GM23338 (cell line): ENCODE measurements at regions not wholly inside any gene's neighbourhood (a gene's known extent, or its start where the extent isn't known, plus 50 kb on each side); places are given as distances from the start of the nearest gene placed in this dataset.

Experiments used
- ATAC-seq: fragments of 200-7000 bp; cut with Tn5 transposase; 3 replicates; pipeline ENCODE4 v1.9.1; 2020
- DNase-seq: peaks from one replicate; pipeline ENCODE4 v3.0.0-alpha.2; 2015; ENCODE audit warnings: low spot score
- H2AFZ ChIP-seq: fragments of 200-600 bp; sonication (generic); 2 replicates; pipeline ENCODE4 v1.8.0; 2016; ENCODE audit warnings: antibody characterized with exemption, mild to moderate bottlenecking, moderate library complexity
- H3F3A ChIP-seq: fragments of 200-600 bp; sonication (generic); replicated peaks from 2 replicates; pipeline ENCODE4 v1.8.0; 2017; ENCODE audit warnings: antibody characterized with exemption, mixed run types, low read depth
- H3K27ac ChIP-seq: fragments of 200-600 bp; sonication (generic); 2 replicates; pipeline ENCODE4 v1.6.1; 2016; ENCODE audit warnings: low read depth
- H3K27me3 ChIP-seq: fragments of 200-600 bp; sonication (generic); 2 replicates; pipeline ENCODE4 v1.8.0; 2016; ENCODE audit warnings: mild to moderate bottlenecking, mixed run types, moderate library complexity; ENCODE audit not compliant: insufficient read depth
- H3K36me3 ChIP-seq: fragments of 200-600 bp; sonication (generic); 2 replicates; pipeline ENCODE4 v1.8.0; 2016; ENCODE audit warnings: mild to moderate bottlenecking; ENCODE audit not compliant: insufficient read depth
- H3K4me1 ChIP-seq: fragments of 200-600 bp; sonication (generic); 2 replicates; pipeline ENCODE4 v1.8.0; 2016; ENCODE audit warnings: mild to moderate bottlenecking, moderate library complexity; ENCODE audit not compliant: insufficient read depth
- H3K4me2 ChIP-seq: fragments of 200-600 bp; sonication (generic); 2 replicates; pipeline ENCODE4 v1.7.1; 2017; ENCODE audit warnings: mixed run types
- H3K4me3 ChIP-seq: fragments of 200-600 bp; sonication (generic); 2 replicates; pipeline ENCODE4 v1.6.1; 2016; ENCODE audit warnings: mixed run types
- H3K79me2 ChIP-seq: fragments of 200-600 bp; sonication (generic); replicated peaks from 2 replicates; pipeline ENCODE4 v1.8.0; 2017; ENCODE audit warnings: mild to moderate bottlenecking; ENCODE audit not compliant: insufficient read depth
- H3K9me2 ChIP-seq: fragments of 200-600 bp; sonication (generic); 2 replicates; pipeline ENCODE4 v1.8.0; 2017; ENCODE audit not compliant: insufficient read depth
- H4K20me1 ChIP-seq: fragments of 200-600 bp; sonication (generic); replicated peaks from 2 replicates; pipeline ENCODE4 v1.8.0; 2017; ENCODE audit warnings: mild to moderate bottlenecking; ENCODE audit not compliant: insufficient read depth
- H3K27ac Mint-ChIP-seq: 2 replicates; pipeline ENCODE4 v1.8.0; 2020; ENCODE audit warnings: inconsistent platforms, mild to moderate bottlenecking, moderate library complexity, mixed read lengths
- H3K27me3 Mint-ChIP-seq: 3 replicates; pipeline ENCODE4 v1.8.0; 2022; ENCODE audit warnings: low read depth, mild to moderate bottlenecking, moderate library complexity, mixed read lengths, inconsistent platforms; ENCODE audit not compliant: insufficient read depth, poor library complexity
- H3K36me3 Mint-ChIP-seq: 3 replicates; pipeline ENCODE4 v1.8.0; 2021; ENCODE audit warnings: low read depth, mild to moderate bottlenecking, inconsistent platforms, moderate library complexity, mixed read lengths
- H3K4me1 Mint-ChIP-seq: 3 replicates; pipeline ENCODE4 v1.8.0; 2020; ENCODE audit warnings: mild to moderate bottlenecking, inconsistent platforms, mixed read lengths
- H3K4me3 Mint-ChIP-seq: 3 replicates; pipeline ENCODE4 v1.8.0; 2021; ENCODE audit warnings: moderate library complexity, mild to moderate bottlenecking, inconsistent platforms, mixed read lengths
- H3K9me3 Mint-ChIP-seq: 3 replicates; pipeline ENCODE4 v1.8.0; 2020; ENCODE audit warnings: moderate library complexity, mild to moderate bottlenecking, inconsistent platforms, mixed read lengths
- CREB1 ChIP-seq: fragments of 250-450 bp; sonication (Bioruptor Pico); IDR thresholded peaks from 2 replicates; pipeline ENCODE4 v1.5.0; 2020; ENCODE audit warnings: low read depth, mild to moderate bottlenecking, moderate library complexity
- CTCF ChIP-seq, 2 experiments: fragments of 200-600 bp in 1 of 2; sonication (generic) in 1 of 2; conservative IDR thresholded peaks; 2 replicates each; pipeline versions ENCODE4 v1.5.1 to v1.6.1; 2016 to 2017; ENCODE audit warnings: antibody characterized with exemption in 2 of 2, low read depth in 2 of 2, mild to moderate bottlenecking in 2 of 2, moderate library complexity in 1 of 2
- ETS1 ChIP-seq: IDR thresholded peaks from 2 replicates; pipeline ENCODE4 v1.6.1; 2016; ENCODE audit warnings: antibody characterized with exemption
- EZH2 ChIP-seq: fragments of 200-600 bp; sonication (generic); IDR thresholded peaks from one replicate; pipeline ENCODE4 v1.8.0; 2017; ENCODE audit warnings: antibody characterized with exemption, mild to moderate bottlenecking, low read depth; ENCODE audit not compliant: unreplicated experiment
- EZH2phosphoT487 ChIP-seq: fragments of 200-600 bp; sonication (generic); IDR thresholded peaks from one replicate; pipeline ENCODE4 v1.8.1; 2018; ENCODE audit warnings: antibody characterized with exemption; ENCODE audit not compliant: unreplicated experiment
- JUNB ChIP-seq: IDR thresholded peaks from one replicate; pipeline ENCODE4 v1.6.1; 2016; ENCODE audit warnings: antibody characterized with exemption; ENCODE audit not compliant: unreplicated experiment
- NANOG ChIP-seq: IDR thresholded peaks from 2 replicates; pipeline ENCODE4 v1.6.1; 2016; ENCODE audit warnings: antibody characterized with exemption, borderline replicate concordance
- REST ChIP-seq: IDR thresholded peaks from one replicate; pipeline ENCODE4 v1.6.1; 2018; ENCODE audit warnings: antibody characterized with exemption; ENCODE audit not compliant: unreplicated experiment

- no peak for TF ChIP-seq REST
- TF ChIP-seq EZH2 = no peak
- TF ChIP-seq CTCF (conservative IDR thresholded peaks at IDR 0.05; ENCODE audit: low read depth in 2 of 2) = no peak
- TF ChIP-seq CREB1 (CRISPR knock-in tag) = no peak
- no peak for TF ChIP-seq NANOG
- TF ChIP-seq JUNB = no peak
- no peak for TF ChIP-seq EZH2phosphoT487
Measured at GRCh38 chr3:55362210-55362960, 124.7 kb downstream of the WNT5A start (continued).

GRCh38 chr3:55357796-55358195 is 129.3 kb downstream of the WNT5A start:
- no peak overlapping the region for H3K4me3 Mint-ChIP-seq
- Histone ChIP-seq H3K9me2 (peaks cover 6% of the 10 kb centered on the region; the same call in 1 of the 2 replicates), H3K27ac (no peak overlapping the region), H4K20me1 (no peaks in the 10 kb centered on the region), H3K36me3 (no peaks in the 10 kb centered on the region), H3F3A (no peaks in the 10 kb centered on the region), H3K27me3 (no peaks in the 10 kb centered on the region), H3K4me3 (no peak overlapping the region), H3K4me2 (no peak overlapping the region), H3K79me2 (no peaks in the 10 kb centered on the region), H3K4me1 (no peaks in the 10 kb centered on the region), H2AFZ (no peak overlapping the region)
- TF ChIP-seq JUNB (no peak), ETS1 (no peak)
- no peak overlapping the region for H3K27ac Mint-ChIP-seq
- H3K9me3 Mint-ChIP-seq = no peaks in the 10 kb centered on the region; the same call in 2 of the 3 replicates
- ATAC-seq = no peak
- H3K27me3 Mint-ChIP-seq = peaks cover 2% of the 10 kb centered on the region
- peaks cover 5% of the 10 kb centered on the region; the same call in 2 of the 3 replicates for H3K4me1 Mint-ChIP-seq
- H3K36me3 Mint-ChIP-seq = no peaks in the 10 kb centered on the region; the same call in 2 of the 3 replicates
- no peak for DNase-seq
